Thyroid gland (tissue), 4 donors: ENCODE measurements at regions not wholly inside any gene's neighbourhood (a gene's known extent, or its start where the extent isn't known, plus 50 kb on each side); places are given as distances from the start of the nearest gene placed in this dataset.

Experiments used
- CTCF ChIP-seq, 6 experiments: fragments of 200-600 bp in 3 of 6; fragments of 450-650 bp in 3 of 6; sonication (generic) in 3 of 6; IDR thresholded peaks; one replicate each; pipeline ENCODE4 v1.5.1; 2016 to 2019; ENCODE audit warnings: antibody characterized with exemption in 6 of 6, mild to moderate bottlenecking in 2 of 6, inconsistent platforms in 1 of 6, moderate library complexity in 1 of 6
- POLR2A ChIP-seq, 2 donors: fragments of 450-650 bp; IDR thresholded peaks; one replicate each; pipeline ENCODE4 v1.6.1; 2017; ENCODE audit warnings: antibody characterized with exemption in 2 of 2, mild to moderate bottlenecking in 2 of 2, moderate library complexity in 1 of 2

- TF ChIP-seq CTCF (IDR thresholded peaks at IDR 0.05) (no peak), POLR2A (IDR thresholded peaks at IDR 0.05) (no peak)
Observed at GRCh38 chr3:101976473-101976872, 127.2 kb downstream of the NFKBIZ start.
